Skeletal muscle tissue (tissue), 3 donors: ENCODE measurements at regions not wholly inside any gene's neighbourhood (a gene's known extent, or its start where the extent isn't known, plus 50 kb on each side); places are given as distances from the start of the nearest gene placed in this dataset.

Experiments
- H3K27ac ChIP-seq: one replicate; pipeline ENCODE4 v1.7.0; 2013; ENCODE audit warnings: mild to moderate bottlenecking, low read depth, low read length, inconsistent platforms
- H3K27me3 ChIP-seq, 3 donors: one replicate each; pipeline ENCODE4 v1.7.0; 2013; ENCODE audit warnings: low read length in 3 of 3; ENCODE audit not compliant: control insufficient read depth in 3 of 3, insufficient read depth in 3 of 3
- H3K36me3 ChIP-seq, 3 donors: one replicate each; pipeline ENCODE4 v1.7.0; 2013; ENCODE audit warnings: low read length in 3 of 3; ENCODE audit not compliant: control insufficient read depth in 3 of 3, insufficient read depth in 3 of 3
- H3K4me1 ChIP-seq, 3 donors: one replicate each; pipeline ENCODE4 v1.7.0; 2013; ENCODE audit warnings: low read length in 3 of 3, mild to moderate bottlenecking in 3 of 3; ENCODE audit not compliant: control insufficient read depth in 3 of 3, insufficient read depth in 3 of 3
- H3K4me3 ChIP-seq, 3 donors: one replicate each; pipeline ENCODE4 v1.7.0; 2013; ENCODE audit warnings: low read length in 3 of 3
- H3K9ac ChIP-seq, 3 donors: one replicate each; pipeline ENCODE4 v1.7.0; 2013; ENCODE audit warnings: low read length in 3 of 3, mild to moderate bottlenecking in 3 of 3, moderate library complexity in 2 of 3, low read depth in 1 of 3
- H3K9me3 ChIP-seq, 3 donors: one replicate each; pipeline ENCODE4 v1.7.0; 2013; ENCODE audit warnings: low read length in 3 of 3; ENCODE audit not compliant: control insufficient read depth in 3 of 3
- donor health status: Osteomylitis.

- Histone ChIP-seq H3K27ac (no peak overlapping the region), H3K4me1 (peaks cover 3 to 8% (median 4%) of the 10 kb centered on the region in 3 donors), H3K4me3 (no peak overlapping the region), H3K9ac (no peak overlapping the region), H3K9me3 (no peaks in the 10 kb centered on the region), H3K36me3 (no peaks in the 10 kb centered on the region), H3K27me3 (no peaks in the 10 kb centered on the region)
Observed at GRCh38 chr2:61690078-61690596, 152.0 kb upstream of the XPO1 start.

GRCh38 chr2:61689568-61689967 lies 151.4 kb upstream of the XPO1 start:
- peaks cover 3 to 8% (median 4%) of the 10 kb centered on the region in 3 donors for H3K4me1 ChIP-seq
- no peaks in the 10 kb centered on the region for H3K36me3 ChIP-seq
- no peak overlapping the region for H3K4me3 ChIP-seq
- no peaks in the 10 kb centered on the region for H3K27me3 ChIP-seq
- no peak overlapping the region for H3K27ac ChIP-seq
- H3K9me3 ChIP-seq = no peaks in the 10 kb centered on the region
- no peak overlapping the region for H3K9ac ChIP-seq

GRCh38 chr2:61688369-61689334 lies 150.5 kb upstream of the XPO1 start:
- Histone ChIP-seq H3K4me1 (no peaks in the 10 kb centered on the region), H3K36me3 (no peaks in the 10 kb centered on the region), H3K27me3 (no peaks in the 10 kb centered on the region), H3K4me3 (no peak overlapping the region), H3K9me3 (no peaks in the 10 kb centered on the region), H3K9ac (no peak overlapping the region), H3K27ac (no peak overlapping the region)

- no peak overlapping the region for H3K27ac ChIP-seq
- H3K9ac ChIP-seq = no peak overlapping the region
- no peak overlapping the region for H3K4me3 ChIP-seq
Observed at GRCh38 chr2:61679096-61679495, 140.9 kb upstream of the XPO1 start.

GRCh38 chr2:61677942-61678341 lies 139.8 kb upstream of the XPO1 start:
- Histone ChIP-seq H3K27me3 (no peaks in the 10 kb centered on the region), H3K27ac (no peak overlapping the region), H3K4me1 (no peaks in the 10 kb centered on the region), H3K4me3 (no peak overlapping the region), H3K9me3 (peaks cover 0 to 4% (median 0%) of the 10 kb centered on the region in 3 donors), H3K9ac (no peak overlapping the region), H3K36me3 (no peaks in the 10 kb centered on the region)

More at GRCh38 chr2:61679096-61679495, 140.9 kb upstream of the XPO1 start:
- H3K27me3 ChIP-seq = no peaks in the 10 kb centered on the region
- no peaks in the 10 kb centered on the region for H3K4me1 ChIP-seq
- peaks cover 0 to 4% (median 0%) of the 10 kb centered on the region in 3 donors for H3K9me3 ChIP-seq
- H3K36me3 ChIP-seq = no peaks in the 10 kb centered on the region

GRCh38 chr2:61677306-61677705 lies 139.2 kb upstream of the XPO1 start:
- Histone ChIP-seq H3K9me3 (peaks cover 0 to 4% (median 0%) of the 10 kb centered on the region in 3 donors), H3K27me3 (no peaks in the 10 kb centered on the region), H3K9ac (no peak overlapping the region), H3K4me3 (no peak overlapping the region), H3K36me3 (no peaks in the 10 kb centered on the region), H3K27ac (no peak overlapping the region), H3K4me1 (no peaks in the 10 kb centered on the region)

- H3K27ac ChIP-seq = no peak overlapping the region
- no peak overlapping the region for H3K4me3 ChIP-seq
- peaks cover 0 to 4% (median 0%) of the 10 kb centered on the region in 3 donors for H3K9me3 ChIP-seq
- H3K27me3 ChIP-seq = no peaks in the 10 kb centered on the region
- H3K36me3 ChIP-seq = no peaks in the 10 kb centered on the region
- no peak overlapping the region for H3K9ac ChIP-seq
- peaks cover 12 to 14% (median 14%) of the 10 kb centered on the region in 3 donors for H3K4me1 ChIP-seq
Observed at GRCh38 chr2:61675204-61675603, 137.0 kb upstream of the XPO1 start.

- no peaks in the 10 kb centered on the region for H3K27me3 ChIP-seq
- H3K36me3 ChIP-seq = no peaks in the 10 kb centered on the region
- peaks cover 12 to 14% (median 14%) of the 10 kb centered on the region in 3 donors for H3K4me1 ChIP-seq
- H3K27ac ChIP-seq = peak overlapping the region; percentile 82
- H3K9ac ChIP-seq = peak overlapping the region; percentile 60 to 70 (median 67)
- H3K9me3 ChIP-seq = peaks cover 0 to 4% (median 0%) of the 10 kb centered on the region in 3 donors
- peak overlapping the region in 2 of 3 donors; percentile 32 to 57 for H3K4me3 ChIP-seq
Observed at GRCh38 chr2:61671561-61672315, 133.6 kb upstream of the XPO1 start.

- no peaks in the 10 kb centered on the region for H3K36me3 ChIP-seq
- H3K4me3 ChIP-seq = peak overlapping the region; percentile 3 to 57 (median 32)
- H3K27me3 ChIP-seq = no peaks in the 10 kb centered on the region
- H3K9me3 ChIP-seq = peaks cover 0 to 4% (median 0%) of the 10 kb centered on the region in 3 donors
- peak overlapping the region; percentile 60 to 70 (median 67) for H3K9ac ChIP-seq
- peaks cover 12 to 14% (median 14%) of the 10 kb centered on the region in 3 donors for H3K4me1 ChIP-seq
- H3K27ac ChIP-seq = peak overlapping the region; percentile 82
Observed at GRCh38 chr2:61670591-61671501, 132.7 kb upstream of the XPO1 start.
